ENCODE measurements at regions not wholly inside any gene's neighbourhood (a gene's known extent, or its start where the extent isn't known, plus 50 kb on each side); places are given as distances from the start of the nearest gene placed in this dataset.
"Not testable (repeated sequence)": the region's sequence is repeated elsewhere in the genome, so short reads cannot be mapped to it uniquely, and the experiment has no call there.

- no peak for DNase-seq
Observed at GRCh38 chr7:127530148-127530547, 55.2 kb downstream of the GCC1 start.

GRCh38 chr7:127527561-127527960 is 57.8 kb downstream of the GCC1 start:
- DNase-seq: no peak

GRCh38 chr7:127525866-127526480 is 59.4 kb downstream of the GCC1 start:
- DNase-seq: no peak

- DNase-seq: no peak
Observed at GRCh38 chr7:127516320-127516719, 69.1 kb downstream of the GCC1 start.

- DNase-seq: no peak
Observed at GRCh38 chr7:127514499-127514898, 70.9 kb downstream of the GCC1 start.

GRCh38 chr7:127513311-127513710 is 72.1 kb downstream of the GCC1 start:
- no peak for DNase-seq

- DNase-seq: no peak
Observed at GRCh38 chr7:127512663-127513062, 72.7 kb downstream of the GCC1 start.

GRCh38 chr7:127504715-127505114 is 80.7 kb downstream of the GCC1 start:
- DNase-seq: peak; percentile 72

- DNase-seq: no peak
Observed at GRCh38 chr7:127501817-127502216, 83.6 kb downstream of the GCC1 start.

- no peak for DNase-seq
Observed at GRCh38 chr7:127487381-127487780, 94.9 kb upstream of the ZNF800 start.

GRCh38 chr7:127486654-127487053 is 94.1 kb upstream of the ZNF800 start:
- DNase-seq: no peak

- no peak for DNase-seq
Observed at GRCh38 chr7:127485482-127485881, 93.0 kb upstream of the ZNF800 start.

- DNase-seq: no peak
Observed at GRCh38 chr7:127484954-127485353, 92.4 kb upstream of the ZNF800 start.

GRCh38 chr7:127478461-127478860 is 86.0 kb upstream of the ZNF800 start:
- no peak for DNase-seq

GRCh38 chr7:127478024-127478355 is 85.5 kb upstream of the ZNF800 start:
- no peak for DNase-seq

GRCh38 chr7:127477295-127478023 is 85.0 kb upstream of the ZNF800 start:
- no peak for DNase-seq

- DNase-seq: no peak
Observed at GRCh38 chr7:127476618-127477017, 84.1 kb upstream of the ZNF800 start.

GRCh38 chr7:127474457-127474856 is 81.9 kb upstream of the ZNF800 start:
- no peak for DNase-seq

GRCh38 chr7:127473409-127473808 is 80.9 kb upstream of the ZNF800 start:
- DNase-seq: no peak

- no peak for DNase-seq
Observed at GRCh38 chr7:127460077-127460476, 67.6 kb upstream of the ZNF800 start.

- not testable (repeated sequence) for DNase-seq
Observed at GRCh38 chr7:127451258-127451657, 58.8 kb upstream of the ZNF800 start.

GRCh38 chr7:127448566-127448965 is 56.1 kb upstream of the ZNF800 start:
- no peak for DNase-seq

GRCh38 chr7:127447326-127447945 is 54.9 kb upstream of the ZNF800 start:
- DNase-seq: peak; percentile 74

GRCh38 chr7:127446842-127447241 is 54.3 kb upstream of the ZNF800 start:
- no peak for DNase-seq
